ENCODE measurements at regions not wholly inside any gene's neighbourhood (a gene's known extent, or its start where the extent isn't known, plus 50 kb on each side); places are given as distances from the start of the nearest gene placed in this dataset.

DNA sequence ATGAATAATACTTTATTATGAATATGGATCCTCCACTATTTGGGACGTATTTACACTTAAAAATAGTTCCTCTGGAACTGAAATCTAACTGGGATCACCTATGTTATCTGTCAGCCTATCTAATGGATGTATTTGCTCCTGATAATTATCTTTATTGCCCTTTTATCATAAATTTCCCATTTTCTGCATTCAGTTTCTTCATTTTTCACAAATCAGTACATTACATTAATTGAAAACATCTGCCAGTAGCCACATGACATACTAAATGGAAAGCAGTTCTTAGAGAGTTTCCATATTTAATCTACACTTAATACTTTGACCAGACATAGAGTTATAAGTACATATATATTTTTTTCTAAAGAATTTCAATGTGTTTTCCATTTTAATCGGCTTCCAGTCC lies 888.8 kb downstream of the SLITRK6 start:
- Histone ChIP-seq H3K9me3 (ENCODE audit: control insufficient read depth, low read length) (no peaks in the 10 kb centered on the region), H3K27me3 (replicated peaks; ENCODE audit: control insufficient read depth, insufficient read depth, low read length, poor library complexity, severe bottlenecking) (no peaks in the 10 kb centered on the region), H3K4me1 (ENCODE audit: control insufficient read depth, insufficient read depth, low read length, poor library complexity, severe bottlenecking) (no peaks in the 10 kb centered on the region), H3K36me3 (ENCODE audit: control insufficient read depth, insufficient read depth, low read length) (no peaks in the 10 kb centered on the region), H3K4me3 (ENCODE audit: insufficient read depth, low read depth, low read length, poor library complexity, severe bottlenecking) (no peak overlapping the region), H3K27ac (ENCODE audit: insufficient read depth, low read length, poor library complexity, severe bottlenecking) (no peak overlapping the region)
- DNase-seq: no peak

GRCh38 chr13:84903391-84903790 lies 895.8 kb downstream of the SLITRK6 start:
- Histone ChIP-seq H3K27me3 (replicated peaks; ENCODE audit: control insufficient read depth, insufficient read depth, low read length, poor library complexity, severe bottlenecking) (no peaks in the 10 kb centered on the region), H3K9me3 (ENCODE audit: control insufficient read depth, low read length) (no peaks in the 10 kb centered on the region), H3K27ac (ENCODE audit: insufficient read depth, low read length, poor library complexity, severe bottlenecking) (no peak overlapping the region), H3K4me3 (ENCODE audit: insufficient read depth, low read depth, low read length, poor library complexity, severe bottlenecking) (no peak overlapping the region), H3K4me1 (ENCODE audit: control insufficient read depth, insufficient read depth, low read length, poor library complexity, severe bottlenecking) (no peaks in the 10 kb centered on the region), H3K36me3 (ENCODE audit: control insufficient read depth, insufficient read depth, low read length) (no peaks in the 10 kb centered on the region)
- no peak for DNase-seq

- H3K4me3 ChIP-seq (ENCODE audit: insufficient read depth, low read depth, low read length, poor library complexity, severe bottlenecking): no peak overlapping the region
- no peaks in the 10 kb centered on the region for H3K9me3 ChIP-seq (ENCODE audit: control insufficient read depth, low read length)
- H3K4me1 ChIP-seq (ENCODE audit: control insufficient read depth, insufficient read depth, low read length, poor library complexity, severe bottlenecking): no peaks in the 10 kb centered on the region
- no peak for DNase-seq
- no peak overlapping the region for H3K27ac ChIP-seq (ENCODE audit: insufficient read depth, low read length, poor library complexity, severe bottlenecking)
- no peaks in the 10 kb centered on the region for H3K27me3 ChIP-seq (replicated peaks; ENCODE audit: control insufficient read depth, insufficient read depth, low read length, poor library complexity, severe bottlenecking)
- H3K36me3 ChIP-seq (ENCODE audit: control insufficient read depth, insufficient read depth, low read length): no peaks in the 10 kb centered on the region
Observed at GRCh38 chr13:84902243-84902642, 897.0 kb downstream of the SLITRK6 start.

DNA sequence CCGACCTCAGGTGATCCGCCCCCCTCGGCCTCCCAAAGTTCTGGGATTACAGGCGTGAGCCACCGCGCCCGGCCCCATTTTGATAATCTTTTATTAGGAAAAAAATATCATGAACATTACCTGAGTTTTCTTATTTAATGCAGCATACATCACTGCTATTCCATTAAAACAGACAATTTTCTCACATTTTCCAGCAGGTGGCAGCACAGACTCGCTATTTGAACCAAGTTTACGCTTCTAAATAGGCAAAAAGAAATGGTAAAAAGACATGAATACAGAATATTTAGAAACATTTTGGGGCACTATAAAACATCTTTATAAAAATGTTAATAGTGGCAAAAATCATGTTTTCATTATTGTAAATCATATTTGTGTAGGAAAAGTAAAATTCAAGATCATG lies 903.1 kb downstream of the SLITRK6 start:
- DNase-seq: peak in 1 of 3 donors; percentile 6
- H3K4me3 ChIP-seq (ENCODE audit: insufficient read depth, low read depth, low read length, poor library complexity, severe bottlenecking): no peak overlapping the region
- no peaks in the 10 kb centered on the region for H3K27me3 ChIP-seq (replicated peaks; ENCODE audit: control insufficient read depth, insufficient read depth, low read length, poor library complexity, severe bottlenecking)
- H3K27ac ChIP-seq (ENCODE audit: insufficient read depth, low read length, poor library complexity, severe bottlenecking): no peak overlapping the region
- no peaks in the 10 kb centered on the region for H3K4me1 ChIP-seq (ENCODE audit: control insufficient read depth, insufficient read depth, low read length, poor library complexity, severe bottlenecking)
- H3K9me3 ChIP-seq (ENCODE audit: control insufficient read depth, low read length): no peaks in the 10 kb centered on the region
- H3K36me3 ChIP-seq (ENCODE audit: control insufficient read depth, insufficient read depth, low read length): no peaks in the 10 kb centered on the region

GRCh38 chr13:84894749-84895148 lies 904.5 kb downstream of the SLITRK6 start:
- Histone ChIP-seq H3K4me1 (ENCODE audit: control insufficient read depth, insufficient read depth, low read length, poor library complexity, severe bottlenecking) (no peaks in the 10 kb centered on the region), H3K27ac (ENCODE audit: insufficient read depth, low read length, poor library complexity, severe bottlenecking) (no peak overlapping the region), H3K27me3 (replicated peaks; ENCODE audit: control insufficient read depth, insufficient read depth, low read length, poor library complexity, severe bottlenecking) (no peaks in the 10 kb centered on the region), H3K4me3 (ENCODE audit: insufficient read depth, low read depth, low read length, poor library complexity, severe bottlenecking) (no peak overlapping the region), H3K36me3 (ENCODE audit: control insufficient read depth, insufficient read depth, low read length) (no peaks in the 10 kb centered on the region), H3K9me3 (ENCODE audit: control insufficient read depth, low read length) (no peaks in the 10 kb centered on the region)
- no peak for DNase-seq

DNA sequence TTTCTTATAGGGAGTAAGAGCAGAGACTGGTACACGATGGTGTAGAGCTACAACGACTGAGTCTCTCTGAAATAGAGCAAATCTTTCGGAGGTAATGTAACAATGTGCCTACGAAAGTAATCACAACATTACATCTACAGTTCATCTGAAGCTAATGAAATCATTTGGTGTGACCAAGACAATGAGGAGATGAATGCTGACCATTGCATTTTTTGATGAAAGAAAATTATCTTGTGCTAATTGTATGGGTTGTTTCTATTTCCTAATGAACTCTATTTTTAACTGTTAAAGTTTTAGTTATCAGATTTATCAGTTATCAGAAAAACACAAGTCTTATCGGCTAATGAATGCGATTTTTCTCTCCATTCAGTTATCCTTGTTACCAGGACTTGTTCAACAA lies 913.4 kb downstream of the SLITRK6 start:
- Histone ChIP-seq H3K4me3 (ENCODE audit: insufficient read depth, low read depth, low read length, poor library complexity, severe bottlenecking) (no peak overlapping the region), H3K9me3 (ENCODE audit: control insufficient read depth, low read length) (no peaks in the 10 kb centered on the region), H3K27me3 (replicated peaks; ENCODE audit: control insufficient read depth, insufficient read depth, low read length, poor library complexity, severe bottlenecking) (no peaks in the 10 kb centered on the region), H3K4me1 (ENCODE audit: control insufficient read depth, insufficient read depth, low read length, poor library complexity, severe bottlenecking) (no peaks in the 10 kb centered on the region), H3K36me3 (ENCODE audit: control insufficient read depth, insufficient read depth, low read length) (no peaks in the 10 kb centered on the region), H3K27ac (ENCODE audit: insufficient read depth, low read length, poor library complexity, severe bottlenecking) (no peak overlapping the region)
- no peak for DNase-seq

DNA sequence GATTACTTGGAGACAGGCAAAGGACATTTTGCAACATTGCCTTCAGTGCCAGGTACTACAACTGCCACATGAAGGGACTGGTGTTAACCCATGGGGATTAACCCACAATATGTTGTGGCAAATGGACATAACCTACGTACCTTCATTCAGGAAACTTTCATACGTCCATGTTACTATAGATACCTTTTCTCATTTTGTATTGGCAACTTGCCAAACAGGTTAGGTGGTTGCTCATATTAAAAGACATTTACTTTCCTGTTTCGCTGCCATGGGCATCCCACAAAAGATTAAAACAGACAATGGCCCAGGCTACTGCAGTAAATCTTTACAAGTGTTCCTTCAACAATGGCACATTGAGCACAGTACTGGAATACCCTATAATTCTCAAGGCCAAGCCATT lies 925.3 kb downstream of the SLITRK6 start:
- H3K4me1 ChIP-seq (ENCODE audit: control insufficient read depth, insufficient read depth, low read length, poor library complexity, severe bottlenecking): no peaks in the 10 kb centered on the region
- no peaks in the 10 kb centered on the region for H3K9me3 ChIP-seq (ENCODE audit: control insufficient read depth, low read length)
- no peak overlapping the region for H3K27ac ChIP-seq (ENCODE audit: insufficient read depth, low read length, poor library complexity, severe bottlenecking)
- no peaks in the 10 kb centered on the region for H3K27me3 ChIP-seq (replicated peaks; ENCODE audit: control insufficient read depth, insufficient read depth, low read length, poor library complexity, severe bottlenecking)
- H3K4me3 ChIP-seq (ENCODE audit: insufficient read depth, low read depth, low read length, poor library complexity, severe bottlenecking): no peak overlapping the region
- H3K36me3 ChIP-seq (ENCODE audit: control insufficient read depth, insufficient read depth, low read length): no peaks in the 10 kb centered on the region
- no peak for DNase-seq

- Histone ChIP-seq H3K4me1 (ENCODE audit: control insufficient read depth, insufficient read depth, low read length, poor library complexity, severe bottlenecking) (no peaks in the 10 kb centered on the region), H3K4me3 (ENCODE audit: insufficient read depth, low read depth, low read length, poor library complexity, severe bottlenecking) (no peak overlapping the region)
- DNase-seq: no peak
Observed at GRCh38 chr13:84870190-84870589, 929.0 kb downstream of the SLITRK6 start.

DNA sequence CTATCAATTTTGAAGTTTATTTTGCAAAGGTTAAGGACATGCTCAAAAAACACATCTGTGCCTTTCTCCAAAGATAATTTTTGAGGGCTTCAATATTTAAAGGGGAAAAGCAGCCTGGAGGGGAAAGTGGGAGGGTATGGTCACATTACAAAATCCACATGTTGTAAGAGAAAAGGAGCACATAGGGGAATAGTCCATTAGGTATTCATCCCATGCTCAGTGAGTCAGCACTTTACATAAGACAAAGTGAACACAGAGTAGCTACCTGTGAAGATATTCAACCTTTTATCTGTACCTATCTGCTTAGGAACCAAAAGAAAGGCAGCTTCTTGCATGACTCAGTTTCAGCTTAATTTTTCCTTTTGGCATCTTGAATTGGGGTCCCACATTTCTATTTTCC lies 932.0 kb downstream of the SLITRK6 start:
- Histone ChIP-seq H3K36me3 (ENCODE audit: control insufficient read depth, insufficient read depth, low read length) (no peaks in the 10 kb centered on the region), H3K4me1 (ENCODE audit: control insufficient read depth, insufficient read depth, low read length, poor library complexity, severe bottlenecking) (no peaks in the 10 kb centered on the region), H3K27me3 (replicated peaks; ENCODE audit: control insufficient read depth, insufficient read depth, low read length, poor library complexity, severe bottlenecking) (no peaks in the 10 kb centered on the region), H3K4me3 (ENCODE audit: insufficient read depth, low read depth, low read length, poor library complexity, severe bottlenecking) (no peak overlapping the region), H3K27ac (ENCODE audit: insufficient read depth, low read length, poor library complexity, severe bottlenecking) (no peak overlapping the region), H3K9me3 (ENCODE audit: control insufficient read depth, low read length) (no peaks in the 10 kb centered on the region)
- DNase-seq: no peak

More at GRCh38 chr13:84870190-84870589, 929.0 kb downstream of the SLITRK6 start:
- no peak overlapping the region for H3K27ac ChIP-seq (ENCODE audit: insufficient read depth, low read length, poor library complexity, severe bottlenecking)
- H3K9me3 ChIP-seq (ENCODE audit: control insufficient read depth, low read length): no peaks in the 10 kb centered on the region
- no peaks in the 10 kb centered on the region for H3K27me3 ChIP-seq (replicated peaks; ENCODE audit: control insufficient read depth, insufficient read depth, low read length, poor library complexity, severe bottlenecking)
- no peaks in the 10 kb centered on the region for H3K36me3 ChIP-seq (ENCODE audit: control insufficient read depth, insufficient read depth, low read length)

DNA sequence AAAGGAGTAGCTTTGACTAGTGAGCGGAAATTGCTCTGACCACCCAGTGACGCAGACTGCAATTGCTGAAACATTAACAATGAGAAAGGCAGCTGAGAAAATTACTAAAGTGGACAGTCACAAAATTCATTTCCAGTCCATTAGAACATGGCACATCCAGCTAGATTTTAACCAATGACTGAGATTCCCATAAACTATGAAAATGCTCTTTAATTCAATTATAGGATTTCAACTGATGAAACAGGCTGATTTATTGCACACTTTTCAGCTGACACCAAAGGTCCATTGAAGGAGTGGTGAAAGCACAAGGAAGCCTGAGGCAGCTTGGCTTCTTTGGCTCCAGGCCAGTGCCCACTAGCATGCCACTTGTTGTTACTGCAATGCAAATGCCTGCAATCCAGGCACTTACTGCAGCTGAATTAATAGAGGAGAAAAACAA lies 933.4 kb downstream of the SLITRK6 start:
- no peaks in the 10 kb centered on the region for H3K9me3 ChIP-seq (ENCODE audit: control insufficient read depth, low read length)
- H3K27ac ChIP-seq (ENCODE audit: insufficient read depth, low read length, poor library complexity, severe bottlenecking): no peak overlapping the region
- no peak overlapping the region for H3K4me3 ChIP-seq (ENCODE audit: insufficient read depth, low read depth, low read length, poor library complexity, severe bottlenecking)
- H3K4me1 ChIP-seq (ENCODE audit: control insufficient read depth, insufficient read depth, low read length, poor library complexity, severe bottlenecking): no peaks in the 10 kb centered on the region
- H3K27me3 ChIP-seq (replicated peaks; ENCODE audit: control insufficient read depth, insufficient read depth, low read length, poor library complexity, severe bottlenecking): no peaks in the 10 kb centered on the region
- no peaks in the 10 kb centered on the region for H3K36me3 ChIP-seq (ENCODE audit: control insufficient read depth, insufficient read depth, low read length)
- no peak for DNase-seq

GRCh38 chr13:84864341-84864740 lies 934.9 kb downstream of the SLITRK6 start:
- no peak overlapping the region for H3K4me3 ChIP-seq (ENCODE audit: insufficient read depth, low read depth, low read length, poor library complexity, severe bottlenecking)
- no peak overlapping the region for H3K27ac ChIP-seq (ENCODE audit: insufficient read depth, low read length, poor library complexity, severe bottlenecking)
- H3K9me3 ChIP-seq (ENCODE audit: control insufficient read depth, low read length): no peaks in the 10 kb centered on the region
- DNase-seq: no peak
- H3K4me1 ChIP-seq (ENCODE audit: control insufficient read depth, insufficient read depth, low read length, poor library complexity, severe bottlenecking): no peaks in the 10 kb centered on the region
- H3K27me3 ChIP-seq (replicated peaks; ENCODE audit: control insufficient read depth, insufficient read depth, low read length, poor library complexity, severe bottlenecking): no peaks in the 10 kb centered on the region
- no peaks in the 10 kb centered on the region for H3K36me3 ChIP-seq (ENCODE audit: control insufficient read depth, insufficient read depth, low read length)
